Omental fat pad (tissue), 3 donors: ENCODE measurements at regions not wholly inside any gene's neighbourhood (a gene's known extent, or its start where the extent isn't known, plus 50 kb on each side); places are given as distances from the start of the nearest gene placed in this dataset.
"Not testable (repeated sequence)": the region's sequence is repeated elsewhere in the genome, so short reads cannot be mapped to it uniquely, and the experiment has no call there.

ENCODE experiments used
- ATAC-seq: fragments of 150-250 bp; one replicate; pipeline ENCODE4 v1.9.1; 2016; ENCODE audit warnings: mild to moderate bottlenecking, moderate library complexity; ENCODE audit not compliant: low FRiP score
- DNase-seq: peaks from one replicate; pipeline ENCODE4 v3.0.0-alpha.2; 2019; ENCODE audit warnings: low spot score
- CTCF ChIP-seq, 3 donors: fragments of 450-650 bp; IDR thresholded peaks; one replicate each; pipeline ENCODE4 v1.5.1; 2016 to 2017; ENCODE audit warnings: antibody characterized with exemption in 3 of 3, mild to moderate bottlenecking in 3 of 3, moderate library complexity in 2 of 3

- ATAC-seq: no peak
- DNase-seq: no peak
- TF ChIP-seq CTCF (IDR thresholded peaks at IDR 0.05): no peak
Observed at GRCh38 chr18:4797002-4797685, 342.0 kb upstream of the DLGAP1 start.

- DNase-seq (no peak), ATAC-seq (no peak)
- TF ChIP-seq CTCF (IDR thresholded peaks at IDR 0.05): no peak
Observed at GRCh38 chr18:4789506-4789905, 334.4 kb upstream of the DLGAP1 start.

GRCh38 chr18:4781873-4782272 is 326.8 kb upstream of the DLGAP1 start:
- TF ChIP-seq CTCF (IDR thresholded peaks at IDR 0.05): no peak
- DNase-seq (no peak), ATAC-seq (no peak)

- DNase-seq (no peak), ATAC-seq (no peak)
- TF ChIP-seq CTCF (IDR thresholded peaks at IDR 0.05): no peak
Observed at GRCh38 chr18:4765401-4765800, 310.3 kb upstream of the DLGAP1 start.

- TF ChIP-seq CTCF (IDR thresholded peaks at IDR 0.05): no peak
- DNase-seq (no peak), ATAC-seq (no peak)
Observed at GRCh38 chr18:4762330-4762729, 307.2 kb upstream of the DLGAP1 start.

GRCh38 chr18:4758980-4759379 is 303.9 kb upstream of the DLGAP1 start:
- TF ChIP-seq CTCF (IDR thresholded peaks at IDR 0.05): no peak
- ATAC-seq (no peak), DNase-seq (no peak)

- no peak for ATAC-seq
- TF ChIP-seq CTCF (IDR thresholded peaks at IDR 0.05): no peak
- DNase-seq: no peak
Observed at GRCh38 chr18:4755848-4756247, 300.7 kb upstream of the DLGAP1 start.

- DNase-seq, ATAC-seq: not testable (repeated sequence)
Observed at GRCh38 chr18:4753151-4753550, 298.0 kb upstream of the DLGAP1 start.
